Activated CD8-positive, alpha-beta T cell treated with anti-CD3 and anti-CD28 coated beads for 36 hours (primary cell): ENCODE measurements at regions not wholly inside any gene's neighbourhood (a gene's known extent, or its start where the extent isn't known, plus 50 kb on each side); places are given as distances from the start of the nearest gene placed in this dataset.

ENCODE experiments used
- ATAC-seq: fragments of 200-7000 bp; cut with Tn5 transposase; one replicate; pipeline ENCODE4 v1.10.0; 2021; ENCODE audit warnings: mild to moderate bottlenecking, moderate library complexity
- CTCF ChIA-PET: fragments of 350-600 bp; sonication (Branson Sonifier 250); formaldehyde crosslinking; loops from one replicate; lab custom pipeline; 2021; ENCODE audit warnings: antibody characterized with exemption; lab: Charles Lee
- POLR2A ChIA-PET: fragments of 350-600 bp; sonication (Branson Sonifier 250); formaldehyde crosslinking; loops from one replicate; lab custom pipeline; 2021; ENCODE audit warnings: antibody characterized with exemption; lab: Charles Lee
- DNase-seq: peaks from one replicate; pipeline ENCODE4 v3.0.0-alpha.2; 2020
- H3K27ac Mint-ChIP-seq: one replicate; pipeline ENCODE4 v1.8.0; 2021; ENCODE audit warnings: mild to moderate bottlenecking, mixed read lengths
- H3K27me3 Mint-ChIP-seq: one replicate; pipeline ENCODE4 v1.8.0; 2021; ENCODE audit warnings: mixed read lengths
- H3K36me3 Mint-ChIP-seq: one replicate; pipeline ENCODE4 v1.8.0; 2021; ENCODE audit warnings: low read depth, mixed read lengths
- H3K4me1 Mint-ChIP-seq: one replicate; pipeline ENCODE4 v1.8.0; 2021; ENCODE audit warnings: low read depth, mixed read lengths
- H3K4me3 Mint-ChIP-seq: one replicate; pipeline ENCODE4 v1.8.0; 2021; ENCODE audit warnings: mild to moderate bottlenecking, moderate library complexity, mixed read lengths
- H3K9me3 Mint-ChIP-seq: one replicate; pipeline ENCODE4 v1.8.0; 2021; ENCODE audit warnings: mixed read lengths
- CTCF ChIP-seq: fragments of 200-600 bp; IDR thresholded peaks from one replicate; pipeline ENCODE4 v1.8.0; 2022; ENCODE audit warnings: antibody characterized with exemption, mild to moderate bottlenecking
- intact Hi-C: fragments of 100-400 bp; cut with micrococcal nuclease; formaldehyde crosslinking; loops from one replicate; pipeline ENCODE4 v1.10.0; 2022

GRCh38 chr14:98752660-98753059, 519.3 kb downstream of the BCL11B start:
- DNase-seq (no peak), ATAC-seq (no peak)
- no peak for TF ChIP-seq CTCF
- Mint-ChIP-seq H3K27me3 (no peaks in the 10 kb centered on the region), H3K4me1 (peaks cover 4% of the 10 kb centered on the region), H3K36me3 (peaks cover 3% of the 10 kb centered on the region), H3K9me3 (peaks cover 11% of the 10 kb centered on the region), H3K4me3 (no peak overlapping the region), H3K27ac (no peak overlapping the region)
- ChIA-PET POLR2A (interaction anchor here (1.0 kb wide), 1 partner anchor 89 kb away, joined by 3 read pairs; no protein-coding TSS in a partner anchor), CTCF (no interaction called here)
- intact Hi-C loops: no loop called here

GRCh38 chr14:98754343-98755020, 517.5 kb downstream of the BCL11B start:
- ATAC-seq (peak; percentile 20), DNase-seq (no peak)
- TF ChIP-seq CTCF: no peak
- H3K36me3 Mint-ChIP-seq: peaks cover 3% of the 10 kb centered on the region
- ChIA-PET CTCF (no interaction called here), POLR2A (no interaction called here)
- no peak overlapping the region for H3K4me3 Mint-ChIP-seq
- no peak overlapping the region for H3K27ac Mint-ChIP-seq
- no peaks in the 10 kb centered on the region for H3K27me3 Mint-ChIP-seq
- peaks cover 4% of the 10 kb centered on the region for H3K4me1 Mint-ChIP-seq
- H3K9me3 Mint-ChIP-seq: peaks cover 11% of the 10 kb centered on the region
- intact Hi-C loops: no loop called here

- no peak for TF ChIP-seq CTCF
- Mint-ChIP-seq H3K27me3 (no peaks in the 10 kb centered on the region), H3K9me3 (peaks cover 11% of the 10 kb centered on the region), H3K36me3 (peaks cover 3% of the 10 kb centered on the region), H3K27ac (no peak overlapping the region), H3K4me3 (no peak overlapping the region), H3K4me1 (peaks cover 4% of the 10 kb centered on the region)
- intact Hi-C loops: no loop called here
- POLR2A ChIA-PET: no interaction called here
- no peak for ATAC-seq
- DNase-seq: no peak
- CTCF ChIA-PET: interaction anchor here (1.3 kb wide), 1 partner anchor 9 kb away, joined by 3 read pairs; no protein-coding TSS in a partner anchor
Observed at GRCh38 chr14:98756749-98757148, 515.2 kb downstream of the BCL11B start.

GRCh38 chr14:98758440-98758839, 513.6 kb downstream of the BCL11B start:
- peaks cover 21% of the 10 kb centered on the region for H3K9me3 Mint-ChIP-seq
- H3K27me3 Mint-ChIP-seq: no peaks in the 10 kb centered on the region
- no peak overlapping the region for H3K4me3 Mint-ChIP-seq
- H3K4me1 Mint-ChIP-seq: peaks cover 4% of the 10 kb centered on the region
- no peak overlapping the region for H3K27ac Mint-ChIP-seq
- no peak for ATAC-seq
- DNase-seq: no peak
- POLR2A ChIA-PET: no interaction called here
- peaks cover 3% of the 10 kb centered on the region for H3K36me3 Mint-ChIP-seq
- CTCF ChIA-PET: no interaction called here
- TF ChIP-seq CTCF: no peak
- intact Hi-C loops: no loop called here

GRCh38 chr14:98761993-98762392, 510.0 kb downstream of the BCL11B start:
- CTCF ChIA-PET: no interaction called here

More at GRCh38 chr14:98761993-98762392, 510.0 kb downstream of the BCL11B start:
- intact Hi-C loops: no loop called here
- H3K27me3 Mint-ChIP-seq: no peaks in the 10 kb centered on the region
- H3K9me3 Mint-ChIP-seq: peaks cover 12% of the 10 kb centered on the region
- DNase-seq (no peak), ATAC-seq (no peak)
- H3K36me3 Mint-ChIP-seq: no peaks in the 10 kb centered on the region
- no peaks in the 10 kb centered on the region for H3K4me1 Mint-ChIP-seq
- no peak overlapping the region for H3K4me3 Mint-ChIP-seq
- TF ChIP-seq CTCF: no peak
- no peak overlapping the region for H3K27ac Mint-ChIP-seq
- POLR2A ChIA-PET: no interaction called here
